ENCODE measurements at regions not wholly inside any gene's neighbourhood (a gene's known extent, or its start where the extent isn't known, plus 50 kb on each side); places are given as distances from the start of the nearest gene placed in this dataset.

- H4K20me1 ChIP-seq (ENCODE audit: control insufficient read depth, insufficient read depth, low read depth, low read length): no peaks in the 10 kb centered on the region
- no peaks in the 10 kb centered on the region for H3K9me2 ChIP-seq (replicated peaks; ENCODE audit: control insufficient read depth, low read length)
- H3K27ac ChIP-seq (ENCODE audit: low read depth, low read length): no peak overlapping the region
- no peaks in the 10 kb centered on the region for H3F3A ChIP-seq (ENCODE audit: control insufficient read depth, insufficient read depth)
- H3K79me2 ChIP-seq (ENCODE audit: control insufficient read depth, low read length): no peaks in the 10 kb centered on the region
- H3K4me2 ChIP-seq (ENCODE audit: low read length): no peak overlapping the region
- H3K4me1 ChIP-seq (ENCODE audit: control insufficient read depth, low read length): no peaks in the 10 kb centered on the region
- no peaks in the 10 kb centered on the region for H3K9me3 ChIP-seq (ENCODE audit: control insufficient read depth, insufficient read depth, low read length)
- no peaks in the 10 kb centered on the region for H3K27me3 ChIP-seq (ENCODE audit: control insufficient read depth, low read length)
- H3K4me3 ChIP-seq (ENCODE audit: low read length): no peak overlapping the region
- H3K36me3 ChIP-seq (ENCODE audit: control insufficient read depth, low read length): no peaks in the 10 kb centered on the region
- TF ChIP-seq, protein P1, sequence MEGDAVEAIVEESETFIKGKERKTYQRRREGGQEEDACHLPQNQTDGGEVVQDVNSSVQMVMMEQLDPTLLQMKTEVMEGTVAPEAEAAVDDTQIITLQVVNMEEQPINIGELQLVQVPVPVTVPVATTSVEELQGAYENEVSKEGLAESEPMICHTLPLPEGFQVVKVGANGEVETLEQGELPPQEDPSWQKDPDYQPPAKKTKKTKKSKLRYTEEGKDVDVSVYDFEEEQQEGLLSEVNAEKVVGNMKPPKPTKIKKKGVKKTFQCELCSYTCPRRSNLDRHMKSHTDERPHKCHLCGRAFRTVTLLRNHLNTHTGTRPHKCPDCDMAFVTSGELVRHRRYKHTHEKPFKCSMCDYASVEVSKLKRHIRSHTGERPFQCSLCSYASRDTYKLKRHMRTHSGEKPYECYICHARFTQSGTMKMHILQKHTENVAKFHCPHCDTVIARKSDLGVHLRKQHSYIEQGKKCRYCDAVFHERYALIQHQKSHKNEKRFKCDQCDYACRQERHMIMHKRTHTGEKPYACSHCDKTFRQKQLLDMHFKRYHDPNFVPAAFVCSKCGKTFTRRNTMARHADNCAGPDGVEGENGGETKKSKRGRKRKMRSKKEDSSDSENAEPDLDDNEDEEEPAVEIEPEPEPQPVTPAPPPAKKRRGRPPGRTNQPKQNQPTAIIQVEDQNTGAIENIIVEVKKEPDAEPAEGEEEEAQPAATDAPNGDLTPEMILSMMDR (IDR thresholded peaks at IDR 0.05; ENCODE audit: low read depth, low read length, poor library complexity, severe bottlenecking): no peak
- no peak for TF ChIP-seq EZH2phosphoT487 (IDR thresholded peaks at IDR 0.05; ENCODE audit: borderline replicate concordance, low read length)
Measured at GRCh38 chr5:67677422-67677970, 480.9 kb upstream of the CD180 start.

- Histone ChIP-seq H3K9me3 (ENCODE audit: control insufficient read depth, insufficient read depth, low read length) (no peaks in the 10 kb centered on the region), H3K36me3 (ENCODE audit: control insufficient read depth, low read length) (no peaks in the 10 kb centered on the region)
Measured at GRCh38 chr5:67676863-67677262, 480.3 kb upstream of the CD180 start.

GRCh38 chr5:67674159-67674655, 477.6 kb upstream of the CD180 start:
- Histone ChIP-seq H3K4me3 (ENCODE audit: low read length) (no peak overlapping the region), H3K4me1 (ENCODE audit: control insufficient read depth, low read length) (no peaks in the 10 kb centered on the region), H3K79me2 (ENCODE audit: control insufficient read depth, low read length) (no peaks in the 10 kb centered on the region), H4K20me1 (ENCODE audit: control insufficient read depth, insufficient read depth, low read depth, low read length) (no peaks in the 10 kb centered on the region), H3F3A (ENCODE audit: control insufficient read depth, insufficient read depth) (no peaks in the 10 kb centered on the region), H3K9me3 (ENCODE audit: control insufficient read depth, insufficient read depth, low read length) (no peaks in the 10 kb centered on the region), H3K9me2 (replicated peaks; ENCODE audit: control insufficient read depth, low read length) (no peaks in the 10 kb centered on the region), H3K27me3 (ENCODE audit: control insufficient read depth, low read length) (no peaks in the 10 kb centered on the region), H3K27ac (ENCODE audit: low read depth, low read length) (no peak overlapping the region), H3K4me2 (ENCODE audit: low read length) (no peak overlapping the region), H3K36me3 (ENCODE audit: control insufficient read depth, low read length) (no peaks in the 10 kb centered on the region)
- TF ChIP-seq EZH2phosphoT487 (IDR thresholded peaks at IDR 0.05; ENCODE audit: borderline replicate concordance, low read length): no peak
- TF ChIP-seq, protein P1 (IDR thresholded peaks at IDR 0.05; ENCODE audit: low read depth, low read length, poor library complexity, severe bottlenecking): no peak

More at GRCh38 chr5:67676863-67677262, 480.3 kb upstream of the CD180 start:
- Histone ChIP-seq H3K4me1 (ENCODE audit: control insufficient read depth, low read length) (no peaks in the 10 kb centered on the region), H3F3A (ENCODE audit: control insufficient read depth, insufficient read depth) (no peaks in the 10 kb centered on the region), H3K27me3 (ENCODE audit: control insufficient read depth, low read length) (no peaks in the 10 kb centered on the region), H4K20me1 (ENCODE audit: control insufficient read depth, insufficient read depth, low read depth, low read length) (no peaks in the 10 kb centered on the region), H3K4me2 (ENCODE audit: low read length) (no peak overlapping the region), H3K4me3 (ENCODE audit: low read length) (no peak overlapping the region), H3K27ac (ENCODE audit: low read depth, low read length) (no peak overlapping the region), H3K79me2 (ENCODE audit: control insufficient read depth, low read length) (no peaks in the 10 kb centered on the region), H3K9me2 (replicated peaks; ENCODE audit: control insufficient read depth, low read length) (no peaks in the 10 kb centered on the region)
- TF ChIP-seq EZH2phosphoT487 (IDR thresholded peaks at IDR 0.05; ENCODE audit: borderline replicate concordance, low read length): no peak
- TF ChIP-seq, protein P1 (IDR thresholded peaks at IDR 0.05; ENCODE audit: low read depth, low read length, poor library complexity, severe bottlenecking): no peak

Measured in DOHH2 (cell line).